Smooth muscle cell (in vitro differentiated cells): ENCODE measurements at regions not wholly inside any gene's neighbourhood (a gene's known extent, or its start where the extent isn't known, plus 50 kb on each side); places are given as distances from the start of the nearest gene placed in this dataset. TPM values are rescaled to one million over a fixed set of nuclear protein-coding genes. Genes with fewer than 3 reads are reported as not detected.

ENCODE experiments used
- DNase-seq: peaks from one replicate; lab custom pipeline; 2025; ENCODE audit not compliant: unreplicated experiment; lab: John Stamatoyannopoulos, UW
- H2AFZ ChIP-seq: fragments of 200-600 bp; sonication (generic); 2 replicates; pipeline ENCODE4 v1.6.0; 2016; ENCODE audit warnings: antibody characterized with exemption, low read depth, mild to moderate bottlenecking
- H3F3A ChIP-seq: fragments of 200-600 bp; sonication (generic); 2 replicates; pipeline ENCODE4 v1.6.0; 2017; ENCODE audit warnings: antibody characterized with exemption, low read depth
- H3K27ac ChIP-seq: fragments of 200-600 bp; sonication (generic); 2 replicates; pipeline ENCODE4 v1.5.1; 2016; ENCODE audit warnings: low read depth, mild to moderate bottlenecking
- H3K27me3 ChIP-seq: fragments of 200-600 bp; sonication (generic); 2 replicates; pipeline ENCODE4 v1.6.1; 2016; ENCODE audit warnings: low read depth, mild to moderate bottlenecking
- H3K36me3 ChIP-seq: fragments of 200-600 bp; sonication (generic); 2 replicates; pipeline ENCODE4 v1.5.1; 2016; ENCODE audit warnings: low read depth
- H3K4me1 ChIP-seq: fragments of 200-600 bp; sonication (generic); 2 replicates; pipeline ENCODE4 v1.5.1; 2016; ENCODE audit warnings: low read depth
- H3K4me2 ChIP-seq: fragments of 200-600 bp; sonication (generic); 2 replicates; pipeline ENCODE4 v1.6.0; 2016; ENCODE audit warnings: mild to moderate bottlenecking
- H3K4me3 ChIP-seq: fragments of 200-600 bp; sonication (generic); 2 replicates; pipeline ENCODE4 v1.5.1; 2016; ENCODE audit warnings: mild to moderate bottlenecking
- H3K79me2 ChIP-seq: fragments of 200-600 bp; sonication (generic); 2 replicates; pipeline ENCODE4 v1.6.0; 2016; ENCODE audit warnings: low read depth, mild to moderate bottlenecking
- H3K9ac ChIP-seq: fragments of 200-600 bp; sonication (generic); 2 replicates; pipeline ENCODE4 v1.6.0; 2016; ENCODE audit warnings: low read depth
- H3K9me3 ChIP-seq: fragments of 200-600 bp; sonication (generic); replicated peaks from 2 replicates; pipeline ENCODE4 v1.5.1; 2016; ENCODE audit warnings: low read depth
- H4K20me1 ChIP-seq: fragments of 200-600 bp; sonication (generic); 2 replicates; pipeline ENCODE4 v1.6.0; 2016; ENCODE audit warnings: low read depth
- WGBS: methylation state at CpG from one replicate; pipeline ENCODE4 v1.1.7; 2016; ENCODE audit warnings: low lambda C conversion rate; 5-methylcytosine and 5-hydroxymethylcytosine counted together
- microRNA-seq: library from miRNA; unstranded; fragments of <30 nt; microRNA quantifications from one replicate; pipeline ENCODE4, GENCODE V29; 2016; ENCODE audit warnings: borderline number of aligned reads
- small RNA-seq: library from RNA; depleted of rRNA; stranded (forward); fragments of <200 nt; gene quantifications from one replicate; pipeline ENCODE3, GENCODE V24; 2014
- TF ChIP-seq, protein P1 (sequence below): fragments of 200-600 bp; sonication (generic); IDR thresholded peaks from 2 replicates; pipeline ENCODE4 v1.5.1; 2017; ENCODE audit warnings: borderline replicate concordance, mild to moderate bottlenecking, antibody characterized with exemption; ENCODE audit not compliant: insufficient read depth, poor library complexity, severe bottlenecking

- Histone ChIP-seq H3K9me3 (no peaks in the 10 kb centered on the region), H4K20me1 (no peaks in the 10 kb centered on the region), H3K79me2 (no peaks in the 10 kb centered on the region), H3K4me3 (no peak overlapping the region), H3K4me1 (peaks cover 54% of the 10 kb centered on the region), H3K27ac (no peak overlapping the region), H3F3A (no peaks in the 10 kb centered on the region), H3K36me3 (no peaks in the 10 kb centered on the region), H3K9ac (no peak overlapping the region), H3K4me2 (no peak overlapping the region), H2AFZ (no peak overlapping the region), H3K27me3 (no peaks in the 10 kb centered on the region)
- 80% methylated on average over 3 of the region's 3 CpGs for WGBS
- TF ChIP-seq, protein P1, sequence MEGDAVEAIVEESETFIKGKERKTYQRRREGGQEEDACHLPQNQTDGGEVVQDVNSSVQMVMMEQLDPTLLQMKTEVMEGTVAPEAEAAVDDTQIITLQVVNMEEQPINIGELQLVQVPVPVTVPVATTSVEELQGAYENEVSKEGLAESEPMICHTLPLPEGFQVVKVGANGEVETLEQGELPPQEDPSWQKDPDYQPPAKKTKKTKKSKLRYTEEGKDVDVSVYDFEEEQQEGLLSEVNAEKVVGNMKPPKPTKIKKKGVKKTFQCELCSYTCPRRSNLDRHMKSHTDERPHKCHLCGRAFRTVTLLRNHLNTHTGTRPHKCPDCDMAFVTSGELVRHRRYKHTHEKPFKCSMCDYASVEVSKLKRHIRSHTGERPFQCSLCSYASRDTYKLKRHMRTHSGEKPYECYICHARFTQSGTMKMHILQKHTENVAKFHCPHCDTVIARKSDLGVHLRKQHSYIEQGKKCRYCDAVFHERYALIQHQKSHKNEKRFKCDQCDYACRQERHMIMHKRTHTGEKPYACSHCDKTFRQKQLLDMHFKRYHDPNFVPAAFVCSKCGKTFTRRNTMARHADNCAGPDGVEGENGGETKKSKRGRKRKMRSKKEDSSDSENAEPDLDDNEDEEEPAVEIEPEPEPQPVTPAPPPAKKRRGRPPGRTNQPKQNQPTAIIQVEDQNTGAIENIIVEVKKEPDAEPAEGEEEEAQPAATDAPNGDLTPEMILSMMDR = no peak
- DNase-seq = no peak
Observed at GRCh38 chr4:86543080-86543479, 51.0 kb upstream of the PTPN13 start.

- H3F3A ChIP-seq = no peaks in the 10 kb centered on the region
- no peak overlapping the region for H2AFZ ChIP-seq
- no peak overlapping the region for H3K27ac ChIP-seq
- no peak overlapping the region for H3K4me2 ChIP-seq
- H3K9me3 ChIP-seq = no peaks in the 10 kb centered on the region
- H3K4me1 ChIP-seq = peaks cover 52% of the 10 kb centered on the region
- H3K4me3 ChIP-seq = no peak overlapping the region
- no peaks in the 10 kb centered on the region for H4K20me1 ChIP-seq
- WGBS = 25% methylated on average over 2 of the region's 2 CpGs
- H3K27me3 ChIP-seq = no peaks in the 10 kb centered on the region
- no peaks in the 10 kb centered on the region for H3K79me2 ChIP-seq
- H3K36me3 ChIP-seq = no peaks in the 10 kb centered on the region
- H3K9ac ChIP-seq = no peak overlapping the region
- no peak for DNase-seq
- TF ChIP-seq, protein P1 = no peak
Observed at GRCh38 chr4:86543560-86544309, 50.4 kb upstream of the PTPN13 start.

GRCh38 chr4:86544310-86544966 is 49.7 kb upstream of the PTPN13 start:
- Histone ChIP-seq H3K27ac (no peak overlapping the region), H2AFZ (no peak overlapping the region), H3K4me1 (peaks cover 45% of the 10 kb centered on the region), H3K4me2 (no peak overlapping the region), H3F3A (no peaks in the 10 kb centered on the region), H3K36me3 (no peaks in the 10 kb centered on the region), H3K9me3 (no peaks in the 10 kb centered on the region), H3K9ac (no peak overlapping the region), H3K4me3 (no peak overlapping the region), H3K79me2 (no peaks in the 10 kb centered on the region), H3K27me3 (no peaks in the 10 kb centered on the region), H4K20me1 (no peaks in the 10 kb centered on the region)
- DNase-seq = no peak
- WGBS = 86% methylated on average over 2 of the region's 2 CpGs
- TF ChIP-seq, protein P1 = no peak

Small RNAs in the stretch of these regions (microRNA-seq; reads per million reads assigned to microRNA genes)
- not detected for gene MIR4452

Small RNAs in the stretch of these regions (small RNA-seq; reads per million reads assigned to genes)
- gene MIR4452 = not detected
